Cardiac septum (tissue), 1 donor: ENCODE measurements at regions not wholly inside any gene's neighbourhood (a gene's known extent, or its start where the extent isn't known, plus 50 kb on each side); places are given as distances from the start of the nearest gene placed in this dataset.

Source experiments
- DNase-seq: peaks from one replicate; pipeline ENCODE4 v3.0.0-alpha.2; 2020; ENCODE audit warnings: low spot score
- intact Hi-C: fragments of 100-400 bp; cut with DNase I; formaldehyde crosslinking; loops from one replicate; pipeline ENCODE4 v1.14.0; 2022
- donor health status: DM: no; HTN: no; CAD: no.

- intact Hi-C loops: no loop called here
- DNase-seq: no peak
Observed at GRCh38 chr10:15462253-15462897, 91.3 kb upstream of the FAM171A1 start.

GRCh38 chr10:15461353-15462108, 90.4 kb upstream of the FAM171A1 start:
- intact Hi-C loops: no loop called here
- DNase-seq: no peak

- DNase-seq: no peak
- intact Hi-C loops: no loop called here
Observed at GRCh38 chr10:15460661-15461060, 89.6 kb upstream of the FAM171A1 start.

GRCh38 chr10:15459218-15459617, 88.1 kb upstream of the FAM171A1 start:
- intact Hi-C loops: no loop called here
- no peak for DNase-seq

- no peak for DNase-seq
- intact Hi-C loops: no loop called here
Observed at GRCh38 chr10:15457382-15457781, 86.3 kb upstream of the FAM171A1 start.

GRCh38 chr10:15455456-15455855, 84.4 kb upstream of the FAM171A1 start:
- DNase-seq: no peak
- intact Hi-C loops: no loop called here

- intact Hi-C loops: no loop called here
- DNase-seq: no peak
Observed at GRCh38 chr10:15453926-15454325, 82.8 kb upstream of the FAM171A1 start.

- no peak for DNase-seq
- intact Hi-C loops: no loop called here
Observed at GRCh38 chr10:15453457-15453856, 82.4 kb upstream of the FAM171A1 start.

GRCh38 chr10:15452545-15452944, 81.5 kb upstream of the FAM171A1 start:
- intact Hi-C loops: no loop called here
- DNase-seq: no peak

- intact Hi-C loops: no loop called here
- DNase-seq: no peak
Observed at GRCh38 chr10:15451137-15452094, 80.3 kb upstream of the FAM171A1 start.

GRCh38 chr10:15448598-15448997, 77.5 kb upstream of the FAM171A1 start:
- no peak for DNase-seq
- intact Hi-C loops: no loop called here

GRCh38 chr10:15445006-15445390, 73.9 kb upstream of the FAM171A1 start:
- intact Hi-C loops: no loop called here
- no peak for DNase-seq

GRCh38 chr10:15444105-15445005, 73.3 kb upstream of the FAM171A1 start:
- no peak for DNase-seq

GRCh38 chr10:15442056-15442455, 71.0 kb upstream of the FAM171A1 start:
- intact Hi-C loops: no loop called here
- no peak for DNase-seq

More at GRCh38 chr10:15444105-15445005, 73.3 kb upstream of the FAM171A1 start:
- intact Hi-C loops: no loop called here

- intact Hi-C loops: no loop called here
- no peak for DNase-seq
Observed at GRCh38 chr10:15440204-15440711, 69.2 kb upstream of the FAM171A1 start.

- no peak for DNase-seq
- intact Hi-C loops: loop anchor here (10.0 kb wide), 1 partner anchor 145 kb away; no protein-coding TSS in a partner anchor
Observed at GRCh38 chr10:15439341-15439842, 68.3 kb upstream of the FAM171A1 start.

- intact Hi-C loops: loop anchor here (10.0 kb wide), 1 partner anchor 148 kb away; no protein-coding TSS in a partner anchor
- no peak for DNase-seq
Observed at GRCh38 chr10:15436696-15437095, 65.6 kb upstream of the FAM171A1 start.

GRCh38 chr10:15433850-15434537, 62.9 kb upstream of the FAM171A1 start:
- intact Hi-C loops: loop anchor here (2.0 to 10.0 kb wide), 3 partner anchors 151 to 388 kb away; no protein-coding TSS in a partner anchor
- no peak for DNase-seq
